GM19239 (cell line): ENCODE measurements at regions not wholly inside any gene's neighbourhood (a gene's known extent, or its start where the extent isn't known, plus 50 kb on each side); places are given as distances from the start of the nearest gene placed in this dataset.

Experiments used
- DNase-seq: peaks from one replicate; pipeline ENCODE4 v3.0.0; 2011; ENCODE audit warnings: low spot score; ENCODE audit not compliant: insufficient read length
- FAIRE-seq: peaks from 2 replicates; lab custom pipeline; 2011; peaks lifted over from hg19 to GRCh38; lab: Jason Lieb, UNC

DNA sequence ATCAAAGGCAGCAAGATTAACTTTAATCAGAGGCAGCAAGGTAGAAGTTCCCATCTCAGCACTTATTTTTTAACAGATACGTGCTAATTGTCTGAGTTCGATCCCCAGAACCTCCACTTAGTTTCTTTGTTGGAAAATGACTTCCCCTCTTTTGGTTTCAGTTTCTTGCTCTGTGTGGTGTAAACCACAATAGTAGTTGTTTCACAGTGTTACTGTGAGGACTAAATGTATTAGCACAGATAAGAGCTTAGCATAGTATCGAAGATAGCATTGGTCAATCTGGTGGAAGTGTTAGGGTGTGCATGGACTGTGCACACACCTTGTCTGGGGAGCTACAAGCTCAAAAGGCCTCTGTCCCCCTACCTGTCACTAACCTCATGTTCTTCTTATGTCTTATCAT, 988.3 kb upstream of the GYPC start:
- no peak for DNase-seq
- FAIRE-seq, result no peak

DNA sequence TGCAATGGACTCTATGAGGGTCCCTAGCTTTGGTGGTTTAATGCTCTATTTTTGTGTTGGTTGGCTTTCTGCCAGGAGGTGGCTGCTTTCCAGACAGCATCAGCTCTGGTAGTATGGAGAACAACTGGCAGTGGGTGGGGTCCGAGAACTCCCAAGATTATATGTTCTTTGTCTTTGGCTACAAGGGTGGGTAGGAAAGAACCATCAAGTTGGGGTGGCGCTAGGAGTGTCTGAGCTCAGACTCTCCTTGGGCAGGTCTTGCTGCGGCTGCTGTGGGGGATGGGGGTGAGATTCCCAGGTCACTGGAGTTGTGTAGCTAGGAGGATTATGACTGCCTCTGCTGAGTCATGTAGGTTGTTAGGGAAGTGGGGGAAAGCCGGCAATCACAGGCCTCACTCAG, 976.1 kb upstream of the GYPC start:
- DNase-seq, result no peak
- FAIRE-seq, result no peak

DNA sequence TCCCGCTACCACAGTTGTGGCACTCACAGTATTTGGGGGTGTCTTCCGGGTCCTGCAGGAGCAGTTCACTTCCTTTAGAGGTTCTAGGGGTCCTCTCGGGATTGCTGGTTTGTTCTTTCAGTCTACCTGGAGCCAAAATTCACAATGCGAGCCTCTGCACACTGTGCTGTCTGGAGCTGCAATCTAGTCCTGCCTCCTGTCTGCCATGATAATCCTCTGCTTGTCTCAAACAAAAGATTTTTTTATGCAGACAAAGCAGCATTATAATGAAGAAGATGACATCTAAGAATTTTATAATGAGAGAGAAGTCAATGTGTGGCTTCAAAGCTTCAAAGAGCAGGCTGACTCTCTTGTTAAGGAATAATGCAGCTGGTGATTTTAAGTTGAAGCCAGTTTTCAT, 975.1 kb upstream of the GYPC start:
- FAIRE-seq, result no peak

DNA sequence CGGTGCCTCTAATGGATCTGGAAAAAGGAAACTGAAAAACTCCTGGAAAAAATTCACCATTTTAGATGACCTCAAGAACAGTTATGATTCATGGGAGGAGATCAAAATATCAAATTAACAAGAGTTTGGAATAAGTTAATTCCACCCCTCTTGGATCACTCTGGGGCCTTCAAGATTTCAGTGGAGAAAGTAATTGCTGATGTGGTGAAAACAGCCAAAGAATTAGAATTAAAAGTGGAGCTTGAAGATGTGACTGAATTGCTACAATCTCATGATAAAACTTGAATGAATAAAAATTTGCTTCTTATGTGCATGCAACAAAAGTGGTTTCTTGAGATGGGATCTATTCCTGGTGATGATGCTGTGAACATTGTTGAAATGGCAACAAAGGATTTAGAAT, 974.4 kb upstream of the GYPC start:
- no peak for FAIRE-seq
- DNase-seq, result no peak

More for the DNA sequence above, 975.1 kb upstream of the GYPC start:
- DNase-seq, result no peak

DNA sequence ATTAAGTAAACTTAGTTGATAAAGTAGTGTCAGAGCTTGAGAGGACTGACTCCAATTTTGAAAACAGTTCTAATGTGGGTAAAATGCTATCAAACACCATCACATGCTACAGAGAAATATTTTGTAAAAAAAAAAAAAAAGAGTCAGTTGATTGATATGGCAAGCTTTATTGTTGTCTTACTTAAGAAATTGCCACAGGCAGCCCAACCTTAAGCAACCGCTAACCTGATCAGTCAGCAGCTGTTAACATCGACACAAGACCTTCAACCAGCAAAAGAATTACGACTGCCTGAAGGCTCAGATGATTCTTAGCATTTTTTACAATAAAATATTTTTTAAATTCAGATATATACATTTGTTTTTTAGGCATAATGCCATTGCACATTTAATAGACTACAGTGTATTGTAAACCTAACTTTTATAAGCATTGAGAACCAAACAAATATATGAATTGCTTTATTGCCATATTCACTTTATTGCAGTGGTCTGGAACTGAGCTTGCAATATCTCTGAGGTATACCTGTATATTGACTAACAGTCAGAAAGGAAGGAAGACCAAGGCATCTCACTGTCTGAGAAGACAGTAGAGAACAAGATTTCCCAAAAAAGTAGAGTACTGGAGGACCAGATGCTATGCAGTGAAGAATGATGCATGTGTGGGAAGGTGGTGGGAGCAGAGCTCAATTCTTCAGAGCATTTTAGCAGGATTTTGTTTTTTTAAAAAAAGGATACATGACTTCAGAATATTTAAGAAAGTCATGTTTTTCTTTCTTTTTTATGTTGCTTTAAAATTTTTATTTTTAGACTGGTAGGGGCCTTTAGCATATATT, 973.8 kb upstream of the GYPC start:
- FAIRE-seq, result no peak
- no peak for DNase-seq

DNA sequence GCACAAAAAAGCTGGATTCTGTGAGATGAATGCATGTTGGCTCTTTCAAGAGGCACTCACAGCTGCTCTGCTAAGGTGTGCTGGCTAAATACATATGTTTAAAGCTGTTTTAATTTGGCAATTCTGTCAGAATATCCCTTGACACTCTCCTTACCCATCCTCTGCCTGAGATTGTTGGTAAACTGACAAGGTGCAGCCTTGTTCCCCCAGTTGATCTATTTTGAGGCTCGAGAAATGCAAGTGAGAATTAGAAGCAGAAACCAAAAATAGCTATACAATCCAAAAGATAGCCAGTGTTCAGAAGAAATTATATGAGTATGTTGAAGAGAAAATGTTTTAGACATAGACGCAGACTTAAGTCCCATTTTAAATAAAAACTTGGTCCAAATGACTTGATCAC, 971.7 kb upstream of the GYPC start:
- DNase-seq (no peak), FAIRE-seq (no peak)

DNA sequence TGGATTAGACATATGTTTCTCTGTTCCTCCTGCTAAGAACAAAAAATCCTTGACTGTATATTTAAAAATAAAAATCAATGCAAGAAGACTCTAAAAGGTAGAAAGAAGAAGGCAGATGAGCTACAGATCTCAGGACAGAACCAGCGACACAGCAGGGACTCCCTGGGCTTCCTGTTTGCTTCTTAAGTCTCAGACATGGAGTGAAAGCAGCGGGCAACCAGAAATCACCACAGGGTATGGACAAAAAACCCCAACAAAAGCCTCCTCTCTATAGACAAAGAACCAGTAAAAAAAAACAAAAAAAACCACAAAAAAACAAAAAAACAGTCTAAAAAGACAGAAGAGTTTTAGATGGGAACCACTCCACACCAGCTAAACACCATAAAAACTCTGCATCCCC, 971.0 kb upstream of the GYPC start:
- no peak for FAIRE-seq
- no peak for DNase-seq

DNA sequence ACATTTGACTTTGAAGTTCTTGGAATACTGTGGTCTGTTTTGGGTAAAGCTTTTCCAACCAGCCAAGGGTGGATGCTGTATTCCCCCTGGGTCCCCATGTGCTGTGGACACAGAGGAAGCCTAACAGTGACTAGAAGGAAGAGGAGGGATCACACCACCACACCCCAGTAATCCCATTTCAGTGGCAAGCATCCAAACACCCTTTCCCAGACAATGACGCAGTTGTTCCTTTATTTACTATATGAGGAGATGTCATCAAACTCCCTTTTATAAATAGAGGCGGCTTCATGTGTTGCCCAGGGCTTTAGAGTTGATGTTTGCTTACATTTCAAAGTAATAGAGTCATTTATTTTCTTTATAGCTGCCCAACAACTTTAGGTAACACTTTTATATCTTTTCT, 959.4 kb upstream of the GYPC start:
- DNase-seq, result no peak
- no peak for FAIRE-seq

DNA sequence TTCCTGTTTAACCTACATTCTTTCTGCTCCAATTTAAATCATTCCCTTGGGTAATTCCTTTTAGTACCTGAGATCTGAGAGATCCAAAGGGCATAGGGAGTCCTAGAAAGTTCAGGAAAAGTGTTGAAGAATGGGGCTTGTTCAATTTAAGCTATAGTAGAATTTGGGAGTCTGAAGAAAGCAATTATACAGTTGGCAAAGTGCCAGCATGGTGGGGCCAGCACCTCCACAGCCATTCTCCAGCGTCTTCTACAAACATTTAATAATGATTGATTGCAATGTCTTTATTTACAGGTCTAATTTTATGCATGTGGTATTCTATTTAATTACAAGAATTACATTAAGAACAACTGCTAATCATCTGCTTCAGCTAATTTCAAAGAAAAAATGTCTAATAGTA, 957.7 kb upstream of the GYPC start:
- FAIRE-seq (no peak), DNase-seq (no peak)

DNA sequence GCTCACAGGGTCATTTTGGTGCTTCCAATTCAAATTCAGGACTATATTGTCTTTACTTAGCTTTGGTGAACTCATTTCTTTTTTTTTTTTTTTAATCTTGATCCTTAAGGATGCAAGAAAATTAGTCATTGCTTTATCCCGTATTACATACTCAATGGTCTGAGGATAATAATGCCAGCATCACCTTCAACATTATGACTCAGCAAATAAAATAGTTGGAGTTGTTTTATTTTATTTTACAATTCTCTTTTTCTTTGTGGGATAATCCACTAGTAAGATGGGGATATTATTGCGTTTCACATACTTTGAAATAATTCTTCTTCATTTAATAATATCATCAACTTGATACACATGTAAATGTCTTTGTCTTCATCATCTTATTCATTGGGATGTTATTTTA, 954.9 kb upstream of the GYPC start:
- DNase-seq (no peak), FAIRE-seq (no peak)

DNA sequence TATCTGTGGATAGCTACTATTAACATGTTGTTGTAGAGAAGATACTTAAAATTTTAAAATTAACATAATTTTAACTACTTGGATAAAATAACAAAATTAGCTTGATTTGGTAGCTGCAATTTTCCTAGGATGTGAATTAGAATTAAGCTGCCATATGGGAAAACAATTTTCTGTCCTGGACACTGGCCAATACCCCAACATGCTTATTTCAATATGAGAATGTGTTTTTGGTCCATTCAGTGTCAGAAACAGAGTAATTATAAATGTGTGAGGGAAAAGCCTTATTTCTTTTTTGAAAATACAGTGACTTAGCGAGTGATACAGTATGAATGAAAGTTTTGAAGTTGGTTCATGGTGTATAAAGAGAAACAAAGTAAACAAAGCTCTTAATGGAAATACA, 948.3 kb upstream of the GYPC start:
- FAIRE-seq (no peak), DNase-seq (no peak)

DNA sequence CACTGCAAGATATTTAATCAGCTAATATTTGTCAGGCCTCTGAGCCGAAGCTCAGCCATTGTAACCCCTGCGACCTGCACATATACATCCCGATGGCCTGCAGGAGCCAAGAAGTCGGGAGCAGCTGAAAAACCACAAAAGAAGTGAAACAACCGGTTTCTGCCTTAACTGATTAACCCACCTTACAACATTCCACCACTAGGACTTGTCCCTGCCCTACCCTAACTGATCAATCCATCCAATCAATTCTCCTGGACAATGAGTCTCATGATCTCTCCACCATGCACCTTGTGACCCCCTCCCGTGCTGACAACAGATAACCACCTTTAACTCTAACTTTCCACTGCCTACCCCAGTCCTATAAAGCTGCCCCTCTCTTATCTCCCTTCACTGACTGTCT, 945.4 kb upstream of the GYPC start:
- FAIRE-seq (no peak), DNase-seq (no peak)

DNA sequence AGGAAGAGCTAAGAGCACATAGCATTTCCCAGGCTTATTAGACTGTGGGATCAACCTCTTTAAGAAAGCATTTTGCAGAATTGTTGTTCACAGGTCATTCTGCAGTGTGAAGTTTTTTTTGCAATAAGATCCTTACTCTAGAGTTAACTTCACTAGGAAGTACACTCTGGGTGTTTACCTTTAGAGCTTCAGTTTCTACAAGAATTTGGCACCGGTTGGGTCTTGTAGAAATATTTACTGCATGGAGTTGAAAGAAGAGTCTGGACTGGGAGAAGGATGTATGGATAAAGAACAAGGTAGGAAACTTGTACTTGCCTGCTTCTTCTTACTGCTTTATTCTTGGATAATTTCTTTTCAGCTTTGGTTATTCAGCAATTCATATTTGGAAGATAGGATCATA, 944.9 kb upstream of the GYPC start:
- DNase-seq, result no peak
- FAIRE-seq, result no peak

DNA sequence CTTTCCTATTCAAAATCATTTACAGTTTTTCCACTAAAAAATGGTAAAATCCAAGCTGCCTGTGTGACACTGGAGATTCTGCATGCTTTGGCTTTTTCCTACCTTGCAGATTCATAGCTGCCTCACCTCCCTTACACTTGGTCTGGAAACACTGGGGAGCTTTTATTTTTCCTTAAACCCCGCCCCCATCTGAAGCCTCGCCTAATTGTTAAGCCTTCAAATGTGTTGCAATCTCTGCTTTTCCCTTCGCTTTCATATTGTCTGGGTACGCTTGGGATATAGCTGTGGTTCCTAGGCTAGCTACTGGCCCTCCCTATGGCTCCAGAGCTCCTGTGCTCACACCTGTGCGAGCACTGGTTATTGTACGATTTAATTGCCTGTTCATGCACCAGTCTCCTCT, 942.4 kb upstream of the GYPC start:
- no peak for FAIRE-seq
- no peak for DNase-seq

DNA sequence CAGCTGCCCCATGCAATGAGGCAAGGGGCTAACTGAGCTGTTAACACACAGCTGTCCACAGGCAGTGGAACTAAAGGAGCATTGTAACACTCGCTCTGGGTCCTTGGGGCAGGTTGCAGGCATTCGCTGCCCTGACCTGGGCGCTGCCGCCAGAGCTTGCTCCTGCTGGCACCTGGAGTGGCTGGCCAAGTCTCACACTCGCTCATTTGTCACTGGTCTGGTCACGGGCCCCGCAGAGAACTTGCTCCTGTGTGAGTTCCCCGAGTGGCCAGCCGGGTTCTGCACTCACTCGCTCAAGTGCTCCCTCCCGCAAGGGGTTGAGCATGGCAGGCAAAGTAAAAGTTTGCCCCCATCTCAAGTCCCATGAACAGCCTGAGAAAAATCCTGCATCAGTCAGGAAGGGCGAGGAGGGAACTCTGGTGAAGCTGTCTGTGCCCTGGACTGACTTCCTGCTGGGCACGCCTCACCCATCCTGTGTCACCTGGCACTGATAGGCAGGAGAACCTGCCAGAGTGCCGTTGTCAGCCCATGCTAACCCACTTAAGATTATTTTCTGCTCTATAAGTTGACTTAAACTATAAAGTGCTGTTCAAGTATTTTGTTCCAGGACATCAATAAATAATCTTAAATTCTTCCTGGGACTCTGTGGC, 934.8 kb upstream of the GYPC start:
- DNase-seq (no peak), FAIRE-seq (no peak)

DNA sequence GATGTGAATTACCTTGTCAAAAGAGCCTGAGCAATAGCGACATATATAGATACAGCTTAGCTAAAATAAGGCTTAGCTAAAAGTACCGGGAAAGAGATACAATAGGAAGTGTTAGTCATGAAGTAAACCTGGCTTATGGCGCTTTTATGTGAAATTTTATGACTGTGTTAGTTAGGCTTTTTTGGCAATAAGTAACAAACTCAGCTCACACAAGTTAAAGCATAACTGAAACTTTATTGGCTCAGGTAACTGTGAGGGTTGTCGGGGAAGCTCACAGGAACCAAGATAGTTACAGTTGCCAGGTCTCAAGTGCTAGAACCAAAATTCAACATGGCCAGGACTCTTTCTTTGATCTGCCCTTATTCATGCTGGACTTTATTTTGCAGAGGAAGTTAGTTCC, 925.0 kb upstream of the GYPC start:
- no peak for FAIRE-seq
- DNase-seq, result no peak

DNA sequence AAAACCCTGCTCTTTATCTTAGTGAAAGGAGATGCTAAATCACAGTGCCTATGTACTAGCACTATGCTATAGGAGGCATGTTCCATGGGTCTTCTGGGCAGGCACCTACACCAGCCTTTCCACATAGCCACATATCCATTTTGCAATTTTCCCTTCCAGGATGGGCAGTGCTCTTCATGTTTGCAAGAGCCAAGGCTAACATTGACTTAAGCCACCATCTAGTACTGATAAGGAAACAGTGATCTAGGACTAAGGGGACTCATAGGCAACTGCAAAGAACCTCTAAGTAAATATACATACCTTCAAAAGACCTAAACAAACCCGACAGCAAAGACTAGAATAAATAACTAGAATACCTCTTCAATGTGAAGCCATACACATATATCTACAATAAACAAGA, 919.7 kb upstream of the GYPC start:
- FAIRE-seq, result no peak

DNA sequence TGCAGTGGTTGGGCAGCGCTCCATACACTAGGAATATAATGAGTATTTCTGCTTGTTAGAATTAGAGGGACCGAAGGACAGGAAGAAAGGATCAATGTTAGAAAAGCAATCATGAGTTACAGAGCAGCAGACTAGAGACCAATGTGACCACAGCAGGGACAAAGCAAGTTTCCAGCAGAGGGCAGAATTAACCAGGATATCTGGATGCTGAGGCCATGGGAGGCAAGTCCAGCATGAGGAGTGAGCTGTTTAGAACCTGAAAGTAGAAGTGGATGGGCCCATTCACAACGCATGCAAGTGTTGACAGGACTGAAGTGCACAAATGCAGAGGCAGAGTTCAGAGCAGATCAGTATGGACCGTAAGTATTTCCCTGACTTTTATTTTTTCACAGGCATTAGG, 910.4 kb upstream of the GYPC start:
- DNase-seq (no peak), FAIRE-seq (no peak)

More for the DNA sequence above, 919.7 kb upstream of the GYPC start:
- no peak for DNase-seq

DNA sequence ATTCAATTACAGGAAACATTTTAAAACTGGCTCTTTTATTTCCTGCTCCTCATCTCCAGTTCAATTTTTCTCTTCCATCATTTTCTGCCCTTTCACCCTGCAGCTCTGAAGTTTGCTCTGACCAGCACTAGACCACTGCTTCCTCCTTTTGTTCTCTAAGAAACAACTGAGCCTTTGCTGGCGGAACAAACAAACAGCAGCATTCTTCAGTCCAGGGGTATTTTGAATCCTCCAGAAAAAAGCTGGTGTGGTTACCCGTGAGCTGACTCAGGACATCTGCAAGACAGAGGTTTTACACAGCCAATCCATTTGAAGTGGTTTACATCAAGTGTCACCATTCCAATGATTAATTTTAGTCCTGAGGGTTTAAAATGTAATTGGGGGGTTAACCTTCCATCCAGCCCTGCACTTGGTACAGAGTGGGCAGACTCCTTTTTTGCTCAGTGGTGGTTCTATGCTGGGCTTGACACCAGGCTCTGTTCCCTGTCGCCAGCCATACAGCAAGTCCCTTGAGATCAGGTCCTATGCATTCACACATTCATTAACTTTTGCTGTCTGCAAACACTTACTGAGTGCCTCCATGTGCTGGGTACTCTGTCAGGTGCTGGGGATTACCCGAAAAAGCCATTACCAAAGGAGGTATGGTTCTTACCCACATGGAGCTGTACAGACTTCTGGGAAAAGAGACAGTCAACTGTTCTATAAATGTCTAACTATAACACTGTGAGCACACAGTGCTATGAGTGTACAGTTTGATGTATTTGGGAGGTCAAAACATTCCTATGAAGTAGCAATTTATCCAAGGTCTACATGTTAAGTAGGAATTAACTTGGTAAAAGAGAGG, 909.4 kb upstream of the GYPC start:
- no peak for FAIRE-seq
- DNase-seq, result no peak

DNA sequence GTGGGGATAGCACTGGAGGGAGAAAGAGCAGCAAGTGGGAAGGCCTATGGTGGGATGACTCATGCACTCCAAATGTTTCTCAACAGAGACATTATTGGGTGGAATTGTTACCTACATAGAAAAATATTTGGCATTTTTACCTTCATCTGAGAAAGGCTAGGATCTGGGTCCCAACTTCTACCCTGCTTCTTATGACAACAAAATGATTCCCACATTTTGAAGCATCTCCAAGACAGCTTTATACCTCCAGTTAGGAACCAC, 908.9 kb upstream of the GYPC start:
- no peak for DNase-seq
- no peak for FAIRE-seq

DNA sequence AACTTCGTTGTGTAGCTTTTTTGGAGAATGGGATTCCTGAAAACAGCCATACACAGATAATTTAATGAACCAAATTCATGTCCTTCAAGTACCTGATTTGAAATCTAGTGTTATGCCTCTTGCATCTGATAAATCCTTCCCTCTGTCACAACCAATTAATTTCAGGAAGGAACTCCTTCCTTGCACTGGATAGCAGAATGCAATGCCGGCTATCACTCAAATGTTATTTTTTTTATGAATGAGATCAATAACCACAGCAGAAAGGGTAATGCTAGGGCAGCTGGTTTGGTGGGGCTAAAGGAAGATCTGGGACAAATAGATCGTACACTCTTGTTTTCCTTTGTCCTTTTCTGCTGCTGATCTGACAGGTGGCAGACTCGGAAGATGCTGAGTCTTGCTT, 899.5 kb upstream of the GYPC start:
- no peak for FAIRE-seq
- DNase-seq, result no peak
